Mesodermal cell (in vitro differentiated cells): ENCODE measurements at regions not wholly inside any gene's neighbourhood (a gene's known extent, or its start where the extent isn't known, plus 50 kb on each side); places are given as distances from the start of the nearest gene placed in this dataset.

Experiments
- H3K27ac ChIP-seq: 2 replicates; pipeline ENCODE4 v1.7.0; 2013; ENCODE audit warnings: mild to moderate bottlenecking, low read depth, low read length, moderate library complexity; ENCODE audit not compliant: severe bottlenecking
- H3K36me3 ChIP-seq: 2 replicates; pipeline ENCODE4 v1.7.1; 2013; ENCODE audit warnings: mild to moderate bottlenecking, low read length, moderate library complexity; ENCODE audit not compliant: control insufficient read depth, insufficient read depth
- H3K4me1 ChIP-seq: one replicate; pipeline ENCODE4 v1.7.1; 2013; ENCODE audit warnings: mild to moderate bottlenecking, low read length; ENCODE audit not compliant: insufficient read depth, control insufficient read depth, poor library complexity, severe bottlenecking
- H3K4me3 ChIP-seq: 2 replicates; pipeline ENCODE4 v1.7.0; 2013; ENCODE audit warnings: low read length, control low read depth, mild to moderate bottlenecking; ENCODE audit not compliant: insufficient read depth, poor library complexity, severe bottlenecking; ENCODE audit errors: extremely low read depth
- H3K9me3 ChIP-seq: 2 replicates; pipeline ENCODE4 v1.7.1; 2013; ENCODE audit warnings: mild to moderate bottlenecking, low read length, moderate library complexity; ENCODE audit not compliant: control insufficient read depth
- WGBS, 2 experiments: methylation state at CpG; one replicate each; pipeline ENCODE4 v1.1.5; 2013; ENCODE audit warnings: missing lambda C conversion rate in 2 of 2; ENCODE audit not compliant: insufficient coverage in 2 of 2; 5-methylcytosine and 5-hydroxymethylcytosine counted together

- Histone ChIP-seq H3K9me3 (no peaks in the 10 kb centered on the region), H3K36me3 (no peaks in the 10 kb centered on the region), H3K27ac (no peak overlapping the region), H3K4me1 (no peaks in the 10 kb centered on the region), H3K4me3 (no peak overlapping the region)
- WGBS, 2 experiments, result 86 to 90% methylated on average over 6 of the region's 8 CpGs
Measured at GRCh38 chr11:119531623-119532022, 108.7 kb upstream of the THY1 start.

GRCh38 chr11:119531056-119531455 lies 108.1 kb upstream of the THY1 start:
- H3K4me3 ChIP-seq, result no peak overlapping the region
- WGBS, 2 experiments, result 76 to 86% methylated on average over 2 to 3 of the region's 3 CpGs
- H3K36me3 ChIP-seq, result no peaks in the 10 kb centered on the region
- no peak overlapping the region for H3K27ac ChIP-seq
- H3K4me1 ChIP-seq, result no peaks in the 10 kb centered on the region
- H3K9me3 ChIP-seq, result no peaks in the 10 kb centered on the region

GRCh38 chr11:119530509-119530908 lies 107.5 kb upstream of the THY1 start:
- Histone ChIP-seq H3K4me3 (no peak overlapping the region), H3K27ac (no peak overlapping the region), H3K36me3 (no peaks in the 10 kb centered on the region), H3K4me1 (no peaks in the 10 kb centered on the region), H3K9me3 (no peaks in the 10 kb centered on the region)
- WGBS, 2 experiments, result 87 to 95% methylated on average over 4 to 6 of the region's 6 CpGs

GRCh38 chr11:119529936-119530335 lies 107.0 kb upstream of the THY1 start:
- WGBS, 2 experiments, result 67 to 100% methylated on average over 2 to 4 of the region's 4 CpGs
- H3K27ac ChIP-seq, result no peak overlapping the region
- H3K4me1 ChIP-seq, result no peaks in the 10 kb centered on the region
- no peak overlapping the region for H3K4me3 ChIP-seq
- no peaks in the 10 kb centered on the region for H3K9me3 ChIP-seq
- no peaks in the 10 kb centered on the region for H3K36me3 ChIP-seq

GRCh38 chr11:119529063-119529845 lies 106.3 kb upstream of the THY1 start:
- no peaks in the 10 kb centered on the region for H3K36me3 ChIP-seq
- H3K4me3 ChIP-seq, result no peak overlapping the region
- H3K4me1 ChIP-seq, result no peaks in the 10 kb centered on the region
- H3K9me3 ChIP-seq, result no peaks in the 10 kb centered on the region
- no peak overlapping the region for H3K27ac ChIP-seq
- 86 to 91% methylated on average over 7 to 8 of the region's 11 CpGs for WGBS, 2 experiments

GRCh38 chr11:119525867-119526196 lies 102.9 kb upstream of the THY1 start:
- WGBS, 2 experiments, result 90 to 91% methylated on average over 5 of the region's 5 CpGs
- Histone ChIP-seq H3K9me3 (no peaks in the 10 kb centered on the region), H3K36me3 (no peaks in the 10 kb centered on the region), H3K27ac (no peak overlapping the region), H3K4me1 (no peaks in the 10 kb centered on the region), H3K4me3 (no peak overlapping the region)

GRCh38 chr11:119525180-119525866 lies 102.4 kb upstream of the THY1 start:
- WGBS, 2 experiments, result 82% methylated on average over 5 to 6 of the region's 7 CpGs
- no peaks in the 10 kb centered on the region for H3K36me3 ChIP-seq
- no peak overlapping the region for H3K27ac ChIP-seq
- no peaks in the 10 kb centered on the region for H3K9me3 ChIP-seq
- no peaks in the 10 kb centered on the region for H3K4me1 ChIP-seq
- no peak overlapping the region for H3K4me3 ChIP-seq

- H3K27ac ChIP-seq, result no peak overlapping the region
- no peaks in the 10 kb centered on the region for H3K9me3 ChIP-seq
- H3K4me1 ChIP-seq, result no peaks in the 10 kb centered on the region
- no peaks in the 10 kb centered on the region for H3K36me3 ChIP-seq
- H3K4me3 ChIP-seq, result no peak overlapping the region
- WGBS, 2 experiments, result 92 to 97% methylated on average over 5 to 6 of the region's 12 CpGs
Measured at GRCh38 chr11:119523539-119524157, 100.7 kb upstream of the THY1 start.

- Histone ChIP-seq H3K27ac (no peak overlapping the region), H3K36me3 (no peaks in the 10 kb centered on the region), H3K4me3 (no peak overlapping the region), H3K4me1 (no peaks in the 10 kb centered on the region), H3K9me3 (no peaks in the 10 kb centered on the region)
- 100% methylated on average over 1 of the region's 4 CpGs for WGBS, 2 experiments
Measured at GRCh38 chr11:119522609-119523008, 99.6 kb upstream of the THY1 start.

- Histone ChIP-seq H3K27ac (no peak overlapping the region), H3K4me3 (no peak overlapping the region), H3K9me3 (no peaks in the 10 kb centered on the region), H3K36me3 (no peaks in the 10 kb centered on the region), H3K4me1 (no peaks in the 10 kb centered on the region)
- WGBS, 2 experiments, result 81 to 88% methylated on average over 7 to 10 of the region's 11 CpGs
Measured at GRCh38 chr11:119521551-119521950, 98.6 kb upstream of the THY1 start.

GRCh38 chr11:119520966-119521365 lies 98.0 kb upstream of the THY1 start:
- Histone ChIP-seq H3K4me1 (no peaks in the 10 kb centered on the region), H3K36me3 (no peaks in the 10 kb centered on the region), H3K4me3 (no peak overlapping the region), H3K27ac (no peak overlapping the region), H3K9me3 (no peaks in the 10 kb centered on the region)
- WGBS, 2 experiments, result 89 to 94% methylated on average over 8 to 9 of the region's 9 CpGs
